Neural crest cell (in vitro differentiated cells): ENCODE measurements at regions not wholly inside any gene's neighbourhood (a gene's known extent, or its start where the extent isn't known, plus 50 kb on each side); places are given as distances from the start of the nearest gene placed in this dataset.

Experiments
- DNase-seq: peaks from one replicate; pipeline ENCODE4 v3.0.0; 2021; ENCODE audit warnings: low read depth, mixed read lengths, low spot score
- H3K27ac Mint-ChIP-seq: one replicate; pipeline ENCODE4 v1.8.0; 2021; ENCODE audit warnings: mild to moderate bottlenecking, mixed read lengths; ENCODE audit not compliant: unreplicated experiment
- H3K27me3 Mint-ChIP-seq: 2 replicates; pipeline ENCODE4 v1.8.0; 2021; ENCODE audit warnings: low read depth, mild to moderate bottlenecking, mixed read lengths
- H3K36me3 Mint-ChIP-seq: 2 replicates; pipeline ENCODE4 v1.8.0; 2021; ENCODE audit warnings: low read depth, mild to moderate bottlenecking, mixed read lengths
- H3K4me1 Mint-ChIP-seq: 2 replicates; pipeline ENCODE4 v1.8.0; 2021; ENCODE audit warnings: mixed read lengths
- H3K4me3 Mint-ChIP-seq: one replicate; pipeline ENCODE4 v1.8.0; 2021; ENCODE audit warnings: mild to moderate bottlenecking, mixed read lengths
- H3K9me3 Mint-ChIP-seq: 2 replicates; pipeline ENCODE4 v1.8.0; 2021; ENCODE audit warnings: mixed read lengths
- CTCF ChIP-seq: fragments of 200-600 bp; sonication (generic); conservative IDR thresholded peaks from 2 replicates; pipeline ENCODE4 v1.5.0; 2021; ENCODE audit warnings: antibody characterized with exemption, mild to moderate bottlenecking

- TF ChIP-seq CTCF: no peak
- DNase-seq: no peak
- Mint-ChIP-seq H3K4me1 (no peaks in the 10 kb centered on the region), H3K4me3 (no peak overlapping the region), H3K9me3 (no peaks in the 10 kb centered on the region), H3K27me3 (peaks cover 6% of the 10 kb centered on the region), H3K27ac (no peak overlapping the region), H3K36me3 (no peaks in the 10 kb centered on the region)
Measured at GRCh38 chr4:111011458-111011857, 388.6 kb upstream of the PITX2 start.

- Mint-ChIP-seq H3K9me3 (no peaks in the 10 kb centered on the region), H3K36me3 (no peaks in the 10 kb centered on the region), H3K27me3 (peaks cover 6% of the 10 kb centered on the region), H3K27ac (no peak overlapping the region), H3K4me3 (no peak overlapping the region), H3K4me1 (no peaks in the 10 kb centered on the region)
- TF ChIP-seq CTCF: no peak
- DNase-seq: no peak
Measured at GRCh38 chr4:111013846-111014245, 391.0 kb upstream of the PITX2 start.

GRCh38 chr4:111014537-111014936 is 391.7 kb upstream of the PITX2 start:
- Mint-ChIP-seq H3K27ac (no peak overlapping the region), H3K4me1 (no peaks in the 10 kb centered on the region), H3K36me3 (no peaks in the 10 kb centered on the region), H3K4me3 (no peak overlapping the region), H3K27me3 (peaks cover 6% of the 10 kb centered on the region), H3K9me3 (no peaks in the 10 kb centered on the region)
- no peak for TF ChIP-seq CTCF
- DNase-seq: no peak

GRCh38 chr4:111016416-111016815 is 393.5 kb upstream of the PITX2 start:
- Mint-ChIP-seq H3K36me3 (no peaks in the 10 kb centered on the region), H3K27me3 (peaks cover 6% of the 10 kb centered on the region), H3K27ac (no peak overlapping the region), H3K4me1 (no peaks in the 10 kb centered on the region), H3K9me3 (no peaks in the 10 kb centered on the region), H3K4me3 (no peak overlapping the region)
- DNase-seq: no peak
- TF ChIP-seq CTCF: no peak

- Mint-ChIP-seq H3K36me3 (no peaks in the 10 kb centered on the region), H3K4me3 (no peak overlapping the region), H3K4me1 (no peaks in the 10 kb centered on the region), H3K27ac (no peak overlapping the region), H3K27me3 (peaks cover 6% of the 10 kb centered on the region), H3K9me3 (no peaks in the 10 kb centered on the region)
- no peak for TF ChIP-seq CTCF
- no peak for DNase-seq
Measured at GRCh38 chr4:111018216-111018615, 395.3 kb upstream of the PITX2 start.

- H3K9me3 Mint-ChIP-seq: no peaks in the 10 kb centered on the region
- DNase-seq: no peak
- no peaks in the 10 kb centered on the region for H3K36me3 Mint-ChIP-seq
- no peaks in the 10 kb centered on the region for H3K4me1 Mint-ChIP-seq
- TF ChIP-seq CTCF: no peak
- peaks cover 4% of the 10 kb centered on the region for H3K27me3 Mint-ChIP-seq
- no peak overlapping the region for H3K4me3 Mint-ChIP-seq
- H3K27ac Mint-ChIP-seq: no peak overlapping the region
Measured at GRCh38 chr4:111020476-111020875, 397.6 kb upstream of the PITX2 start.
